ENCODE measurements at regions not wholly inside any gene's neighbourhood (a gene's known extent, or its start where the extent isn't known, plus 50 kb on each side); places are given as distances from the start of the nearest gene placed in this dataset.

DNA sequence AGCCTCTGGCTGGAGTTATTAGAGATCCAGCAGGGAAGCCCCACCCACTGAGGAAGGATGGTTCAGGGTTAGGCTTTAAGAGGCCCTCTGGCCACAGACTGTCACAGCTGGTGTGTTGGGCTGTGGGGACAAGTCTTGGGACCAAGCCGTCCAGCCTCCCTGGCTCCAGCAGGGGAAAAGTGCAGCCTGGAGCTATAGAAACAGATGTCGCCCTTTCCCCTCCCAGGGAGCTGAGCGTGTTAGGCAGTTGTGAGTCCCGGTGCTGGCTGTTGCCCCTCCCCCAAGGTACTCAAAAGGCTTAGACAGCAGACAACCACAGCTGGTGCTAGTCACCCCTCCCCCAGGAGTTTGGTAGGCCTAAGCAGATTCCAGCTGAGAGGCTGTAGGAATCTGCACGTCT is 143.4 kb downstream of the TMEM168 start:
- H3K27me3 ChIP-seq: no peaks in the 10 kb centered on the region
- peaks cover 0 to 25% of the 10 kb centered on the region in 2 donors for H3K9me3 ChIP-seq
- H3K4me1 ChIP-seq: no peaks in the 10 kb centered on the region
- no peak overlapping the region for H3K27ac ChIP-seq
- DNase-seq (ENCODE audit: low spot score): no peak
- no peak overlapping the region for H3K4me3 ChIP-seq
- TF ChIP-seq, protein P1, sequence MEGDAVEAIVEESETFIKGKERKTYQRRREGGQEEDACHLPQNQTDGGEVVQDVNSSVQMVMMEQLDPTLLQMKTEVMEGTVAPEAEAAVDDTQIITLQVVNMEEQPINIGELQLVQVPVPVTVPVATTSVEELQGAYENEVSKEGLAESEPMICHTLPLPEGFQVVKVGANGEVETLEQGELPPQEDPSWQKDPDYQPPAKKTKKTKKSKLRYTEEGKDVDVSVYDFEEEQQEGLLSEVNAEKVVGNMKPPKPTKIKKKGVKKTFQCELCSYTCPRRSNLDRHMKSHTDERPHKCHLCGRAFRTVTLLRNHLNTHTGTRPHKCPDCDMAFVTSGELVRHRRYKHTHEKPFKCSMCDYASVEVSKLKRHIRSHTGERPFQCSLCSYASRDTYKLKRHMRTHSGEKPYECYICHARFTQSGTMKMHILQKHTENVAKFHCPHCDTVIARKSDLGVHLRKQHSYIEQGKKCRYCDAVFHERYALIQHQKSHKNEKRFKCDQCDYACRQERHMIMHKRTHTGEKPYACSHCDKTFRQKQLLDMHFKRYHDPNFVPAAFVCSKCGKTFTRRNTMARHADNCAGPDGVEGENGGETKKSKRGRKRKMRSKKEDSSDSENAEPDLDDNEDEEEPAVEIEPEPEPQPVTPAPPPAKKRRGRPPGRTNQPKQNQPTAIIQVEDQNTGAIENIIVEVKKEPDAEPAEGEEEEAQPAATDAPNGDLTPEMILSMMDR (IDR thresholded peaks at IDR 0.05): no peak
- H3K36me3 ChIP-seq: no peaks in the 10 kb centered on the region

DNA sequence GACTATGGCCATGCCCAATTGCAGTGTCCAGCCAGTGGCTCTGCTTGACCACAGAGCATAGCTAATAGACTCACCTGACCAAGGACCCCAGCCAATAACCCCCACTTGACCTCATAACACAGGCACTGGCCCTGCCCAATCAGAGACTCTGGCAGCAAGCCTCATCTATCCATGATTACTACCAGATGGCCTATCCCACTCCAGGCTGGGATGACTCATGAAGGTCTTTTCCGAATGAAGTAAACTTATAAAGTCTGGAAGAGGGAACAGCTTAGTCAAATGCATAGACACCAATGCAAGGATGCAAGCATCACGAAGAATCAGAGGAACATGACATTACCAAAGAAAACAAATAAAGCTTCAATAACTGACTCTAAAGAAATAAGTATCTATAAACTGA is 141.4 kb downstream of the TMEM168 start:
- TF ChIP-seq, protein P1 (IDR thresholded peaks at IDR 0.05): no peak
- Histone ChIP-seq H3K27me3 (no peaks in the 10 kb centered on the region), H3K9me3 (peaks cover 0 to 13% of the 10 kb centered on the region in 2 donors), H3K27ac (no peak overlapping the region), H3K36me3 (no peaks in the 10 kb centered on the region), H3K4me3 (no peak overlapping the region), H3K4me1 (no peaks in the 10 kb centered on the region)
- no peak for DNase-seq (ENCODE audit: low spot score)

DNA sequence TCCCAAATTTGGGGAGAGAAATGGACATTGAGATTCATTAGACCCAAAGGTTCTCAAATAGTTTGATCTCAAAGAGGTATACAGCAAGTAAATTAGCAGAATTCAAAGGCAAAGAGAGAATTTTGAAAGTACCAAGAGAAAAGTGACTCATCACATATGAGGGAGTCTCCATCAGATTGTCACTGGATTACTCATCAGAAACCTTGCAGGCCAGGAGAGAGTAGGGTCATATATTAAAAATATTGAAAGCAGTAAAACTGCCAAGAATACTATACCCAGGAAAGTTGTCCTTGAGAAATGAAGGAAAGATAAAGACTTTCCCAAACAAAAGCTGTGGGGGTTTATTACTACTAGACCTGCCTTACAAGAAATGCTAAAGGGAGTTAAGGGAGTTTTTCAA is 140.6 kb downstream of the TMEM168 start:
- TF ChIP-seq, protein P1 (IDR thresholded peaks at IDR 0.05): no peak
- Histone ChIP-seq H3K27ac (no peak overlapping the region), H3K4me3 (no peak overlapping the region), H3K36me3 (no peaks in the 10 kb centered on the region), H3K4me1 (no peaks in the 10 kb centered on the region), H3K9me3 (peaks cover 0 to 13% of the 10 kb centered on the region in 2 donors), H3K27me3 (no peaks in the 10 kb centered on the region)
- no peak for DNase-seq (ENCODE audit: low spot score)

DNA sequence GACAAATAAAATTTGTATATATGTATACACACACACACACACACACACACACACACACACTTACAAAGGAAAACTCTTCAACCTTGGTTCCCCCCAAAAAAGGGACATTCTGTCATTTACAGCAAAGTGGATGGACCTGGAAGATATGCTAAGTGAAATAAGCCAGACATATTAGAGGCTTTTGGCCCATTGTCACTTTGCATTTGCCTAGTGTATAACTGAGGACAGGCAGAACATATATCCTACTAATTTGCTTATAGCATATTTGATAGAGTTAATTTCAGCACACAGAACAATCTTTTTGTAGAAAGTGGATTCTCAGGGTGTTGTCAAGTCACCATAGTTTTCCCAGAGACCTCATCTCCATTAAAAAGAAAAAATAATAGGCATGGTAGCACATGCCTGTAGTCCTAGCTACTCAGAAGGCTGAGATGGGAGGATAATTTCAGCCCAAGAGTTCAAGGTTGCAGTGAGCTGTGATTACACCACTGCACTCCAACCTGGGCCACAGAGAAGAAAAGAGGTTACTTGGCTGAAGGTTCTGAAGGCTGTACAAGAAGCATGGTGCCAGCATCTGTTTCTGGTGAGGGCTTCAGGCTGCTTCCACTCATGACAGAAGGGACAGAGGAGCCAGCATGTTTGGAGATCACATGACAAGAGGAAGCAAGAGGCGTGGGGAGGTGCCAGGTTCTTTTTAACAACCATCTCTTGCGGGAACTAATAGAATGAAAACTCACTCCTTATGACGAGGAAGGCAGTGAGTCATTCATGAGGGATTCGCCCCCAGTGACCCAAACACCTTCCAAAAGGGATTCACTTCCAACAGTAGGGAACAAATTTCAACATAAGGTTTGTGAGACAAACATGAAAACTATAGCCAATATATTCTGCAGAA is 135.6 kb downstream of the TMEM168 start:
- no peak for DNase-seq (ENCODE audit: low spot score)
- Histone ChIP-seq H3K36me3 (no peaks in the 10 kb centered on the region), H3K4me1 (no peaks in the 10 kb centered on the region), H3K27me3 (no peaks in the 10 kb centered on the region), H3K4me3 (no peak overlapping the region), H3K9me3 (peaks cover 0 to 6% of the 10 kb centered on the region in 2 donors), H3K27ac (no peak overlapping the region)
- TF ChIP-seq, protein P1 (IDR thresholded peaks at IDR 0.05): no peak

DNA sequence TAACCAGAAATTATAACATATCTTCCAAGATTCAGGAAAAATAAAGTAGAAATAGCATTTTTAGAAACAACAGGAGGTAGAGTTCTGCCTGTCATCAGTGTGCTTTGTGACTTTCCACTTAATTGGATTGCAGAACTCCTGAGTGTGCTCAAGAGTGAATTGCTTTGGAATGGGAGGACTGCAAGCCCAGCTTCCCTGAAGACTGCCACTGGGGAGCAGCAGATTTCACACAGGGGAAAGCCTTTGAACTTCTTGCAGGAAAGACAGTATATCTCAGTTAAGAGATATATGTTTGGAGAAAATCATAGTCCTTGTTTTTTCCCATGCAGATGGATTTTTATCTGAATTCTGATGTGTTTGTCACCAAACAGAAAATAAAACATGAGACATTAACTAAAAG is 124.5 kb downstream of the TMEM168 start:
- Histone ChIP-seq H3K27me3 (no peaks in the 10 kb centered on the region), H3K36me3 (no peaks in the 10 kb centered on the region), H3K4me3 (no peak overlapping the region), H3K4me1 (no peaks in the 10 kb centered on the region), H3K9me3 (peaks cover 0 to 7% of the 10 kb centered on the region in 2 donors), H3K27ac (no peak overlapping the region)
- TF ChIP-seq, protein P1 (IDR thresholded peaks at IDR 0.05): peak in 1 of 2 donors; percentile 53
- DNase-seq (ENCODE audit: low spot score): no peak

Data from right atrium auricular region (tissue), 2 donors.